ENCODE measurements at regions not wholly inside any gene's neighbourhood (a gene's known extent, or its start where the extent isn't known, plus 50 kb on each side); places are given as distances from the start of the nearest gene placed in this dataset.

DNA sequence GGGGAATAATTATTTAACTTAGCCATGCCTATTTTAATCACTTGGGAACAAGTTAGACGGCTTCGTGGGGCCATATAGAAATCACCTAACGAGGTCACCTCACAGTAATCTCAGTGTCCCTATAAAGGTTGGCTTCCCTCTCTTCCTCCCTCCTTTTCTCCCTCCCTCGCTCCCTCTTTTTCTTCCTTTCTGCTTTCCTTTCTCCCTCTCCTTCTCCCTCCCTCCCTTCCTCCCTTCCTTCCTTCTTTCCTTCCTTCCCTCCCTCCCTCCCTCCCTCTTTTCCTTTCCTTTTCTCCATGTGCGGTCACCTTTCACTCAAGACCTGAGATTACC lies 206.1 kb upstream of the DPH6 start:
- no peak for DNase-seq
- Histone ChIP-seq H3K27me3 (replicated peaks in 2 of 5; ENCODE audit: control insufficient read depth in 4 of 5, insufficient read depth in 5 of 5, low read length in 4 of 5) (peaks cover 0 to 2% (median 0%) of the 10 kb centered on the region in 5 experiments), H3K27ac (ENCODE audit: insufficient read depth in 1 of 2, low read depth in 1 of 2, low read length in 2 of 2, poor library complexity in 1 of 2, severe bottlenecking in 2 of 2) (no peak overlapping the region), H3K36me3 (ENCODE audit: control insufficient read depth in 4 of 4, insufficient read depth in 4 of 4, low read length in 3 of 4) (no peaks in the 10 kb centered on the region), H3K4me1 (ENCODE audit: control extremely low read depth in 1 of 4, control insufficient read depth in 4 of 4, insufficient read depth in 4 of 4, low read length in 3 of 4) (no peaks in the 10 kb centered on the region), H3K4me3 (ENCODE audit: control insufficient read depth in 1 of 7, extremely low read depth in 1 of 7, insufficient read depth in 4 of 7, low read depth in 2 of 7, low read length in 6 of 7) (no peak overlapping the region), H3K9me3 (ENCODE audit: control extremely low read depth in 1 of 5, control insufficient read depth in 4 of 5, insufficient read depth in 2 of 5, low read depth in 1 of 5, low read length in 4 of 5) (no peaks in the 10 kb centered on the region)
- ChIA-PET CTCF (interaction anchor here (1.3 to 1.4 kb wide), 2 partner anchors 13 to 259 kb away, joined by 3 to 5 read pairs; no protein-coding TSS in a partner anchor), POLR2A (interaction anchor here (1.0 kb wide), 1 partner anchor 19 kb away, joined by 3 read pairs; no protein-coding TSS in a partner anchor)
- 92% methylated on average over 4 of the region's 5 CpGs for WGBS (ENCODE audit: insufficient coverage)

DNA sequence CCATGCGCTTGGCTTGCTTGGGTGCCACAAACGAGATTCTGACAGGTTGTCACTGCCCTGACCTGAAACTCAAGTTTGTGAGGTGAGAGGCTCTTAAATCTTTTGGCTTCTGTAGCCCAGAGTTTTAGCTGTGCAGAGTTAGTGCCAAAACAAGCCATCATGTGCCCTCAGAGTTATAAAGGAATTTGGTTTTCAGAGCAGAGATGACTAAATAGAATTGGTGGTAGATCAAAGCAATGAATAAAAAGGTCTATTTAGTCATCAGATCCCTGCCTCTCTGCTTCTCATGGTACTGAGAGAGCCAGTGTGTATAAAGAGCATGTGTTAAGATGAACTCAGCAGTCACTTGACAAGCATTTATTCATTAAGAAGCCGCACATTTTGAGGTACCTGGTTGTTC lies 207.5 kb upstream of the DPH6 start:
- 100% methylated on average over 2 of the region's 3 CpGs for WGBS (ENCODE audit: insufficient coverage)
- H3K4me3 ChIP-seq (ENCODE audit: control insufficient read depth in 1 of 7, extremely low read depth in 1 of 7, insufficient read depth in 4 of 7, low read depth in 2 of 7, low read length in 6 of 7), result no peak overlapping the region
- no peaks in the 10 kb centered on the region for H3K36me3 ChIP-seq (ENCODE audit: control insufficient read depth in 4 of 4, insufficient read depth in 4 of 4, low read length in 3 of 4)
- no peaks in the 10 kb centered on the region for H3K9me3 ChIP-seq (ENCODE audit: control extremely low read depth in 1 of 5, control insufficient read depth in 4 of 5, insufficient read depth in 2 of 5, low read depth in 1 of 5, low read length in 4 of 5)
- CTCF ChIA-PET, result interaction anchor here (0.9 to 1.6 kb wide), 2 partner anchors 13 to 16 kb away, joined by 3 to 4 read pairs; no protein-coding TSS in a partner anchor
- no peaks in the 10 kb centered on the region for H3K4me1 ChIP-seq (ENCODE audit: control extremely low read depth in 1 of 4, control insufficient read depth in 4 of 4, insufficient read depth in 4 of 4, low read length in 3 of 4)
- DNase-seq, result no peak
- H3K27ac ChIP-seq (ENCODE audit: insufficient read depth in 1 of 2, low read depth in 1 of 2, low read length in 2 of 2, poor library complexity in 1 of 2, severe bottlenecking in 2 of 2), result no peak overlapping the region
- POLR2A ChIA-PET, result no interaction called here
- H3K27me3 ChIP-seq (replicated peaks in 2 of 5; ENCODE audit: control insufficient read depth in 4 of 5, insufficient read depth in 5 of 5, low read length in 4 of 5), result peaks cover 0 to 2% (median 0%) of the 10 kb centered on the region in 5 experiments

DNA sequence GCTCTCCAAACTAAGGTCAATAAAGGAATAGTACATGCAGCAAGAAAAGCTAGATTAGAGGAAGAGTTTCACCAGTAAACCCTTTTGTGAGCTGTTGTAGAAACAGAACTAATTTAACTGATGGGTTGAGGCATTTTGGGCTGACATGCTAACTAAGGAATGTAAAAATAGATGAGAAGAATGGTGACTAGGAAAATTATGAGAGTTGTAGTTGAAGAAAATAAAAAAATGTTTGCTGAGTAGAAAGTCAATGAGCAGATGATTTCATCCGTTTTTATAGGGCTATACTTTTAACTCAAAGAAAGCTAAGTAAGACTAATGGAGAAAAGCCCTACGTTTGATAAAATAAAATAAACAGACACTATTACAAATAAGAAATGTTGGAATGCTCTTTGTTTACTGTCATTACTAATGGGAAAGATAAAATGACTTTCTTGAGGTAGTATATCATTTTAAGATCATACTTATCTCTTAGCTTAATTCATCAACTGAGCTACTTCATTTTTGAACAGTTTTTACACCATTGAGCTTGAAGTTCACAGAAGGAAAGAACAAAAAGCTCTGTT lies 209.4 kb upstream of the DPH6 start:
- ChIA-PET CTCF (interaction anchor here (0.8 to 1.1 kb wide), 2 partner anchors 12 to 1354 kb away, joined by 3 read pairs; no protein-coding TSS in a partner anchor), POLR2A (no interaction called here)
- DNase-seq, result no peak
- Histone ChIP-seq H3K36me3 (ENCODE audit: control insufficient read depth in 4 of 4, insufficient read depth in 4 of 4, low read length in 3 of 4) (no peaks in the 10 kb centered on the region), H3K9me3 (ENCODE audit: control extremely low read depth in 1 of 5, control insufficient read depth in 4 of 5, insufficient read depth in 2 of 5, low read depth in 1 of 5, low read length in 4 of 5) (no peaks in the 10 kb centered on the region), H3K4me1 (ENCODE audit: control extremely low read depth in 1 of 4, control insufficient read depth in 4 of 4, insufficient read depth in 4 of 4, low read length in 3 of 4) (no peaks in the 10 kb centered on the region), H3K27me3 (replicated peaks in 2 of 5; ENCODE audit: control insufficient read depth in 4 of 5, insufficient read depth in 5 of 5, low read length in 4 of 5) (peaks cover 0 to 2% (median 0%) of the 10 kb centered on the region in 5 experiments), H3K4me3 (ENCODE audit: control insufficient read depth in 1 of 7, extremely low read depth in 1 of 7, insufficient read depth in 4 of 7, low read depth in 2 of 7, low read length in 6 of 7) (no peak overlapping the region), H3K27ac (ENCODE audit: insufficient read depth in 1 of 2, low read depth in 1 of 2, low read length in 2 of 2, poor library complexity in 1 of 2, severe bottlenecking in 2 of 2) (no peak overlapping the region)
- WGBS (ENCODE audit: insufficient coverage), result no CpG with 5 or more reads among the region's 2 CpGs

DNA sequence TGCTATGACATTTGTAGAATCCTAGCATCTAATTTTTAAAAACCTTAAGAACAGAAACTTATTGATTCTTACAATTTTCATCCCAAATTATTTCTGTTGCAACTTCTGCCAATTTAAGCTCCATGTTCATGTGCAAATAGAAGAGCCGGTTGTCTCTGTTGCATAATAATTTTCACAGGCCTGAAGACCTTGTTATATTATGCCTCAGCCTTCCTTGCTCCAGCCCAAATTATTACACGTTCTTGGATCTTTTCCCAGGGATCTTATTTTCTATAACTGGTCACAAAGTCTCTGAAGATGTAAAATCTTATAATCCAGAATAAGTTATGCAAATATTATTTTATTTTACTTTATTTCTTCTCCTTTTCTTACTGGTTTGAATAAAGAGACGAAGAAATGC lies 210.7 kb upstream of the DPH6 start:
- Histone ChIP-seq H3K27me3 (replicated peaks in 2 of 5; ENCODE audit: control insufficient read depth in 4 of 5, insufficient read depth in 5 of 5, low read length in 4 of 5) (peaks cover 0 to 2% (median 0%) of the 10 kb centered on the region in 5 experiments), H3K4me1 (ENCODE audit: control extremely low read depth in 1 of 4, control insufficient read depth in 4 of 4, insufficient read depth in 4 of 4, low read length in 3 of 4) (no peaks in the 10 kb centered on the region), H3K27ac (ENCODE audit: insufficient read depth in 1 of 2, low read depth in 1 of 2, low read length in 2 of 2, poor library complexity in 1 of 2, severe bottlenecking in 2 of 2) (no peak overlapping the region), H3K36me3 (ENCODE audit: control insufficient read depth in 4 of 4, insufficient read depth in 4 of 4, low read length in 3 of 4) (no peaks in the 10 kb centered on the region), H3K4me3 (ENCODE audit: control insufficient read depth in 1 of 7, extremely low read depth in 1 of 7, insufficient read depth in 4 of 7, low read depth in 2 of 7, low read length in 6 of 7) (no peak overlapping the region), H3K9me3 (ENCODE audit: control extremely low read depth in 1 of 5, control insufficient read depth in 4 of 5, insufficient read depth in 2 of 5, low read depth in 1 of 5, low read length in 4 of 5) (no peaks in the 10 kb centered on the region)
- ChIA-PET CTCF (no interaction called here), POLR2A (no interaction called here)
- 92% methylated on average over 1 of the region's 3 CpGs for WGBS (ENCODE audit: insufficient coverage)
- DNase-seq, result no peak

DNA sequence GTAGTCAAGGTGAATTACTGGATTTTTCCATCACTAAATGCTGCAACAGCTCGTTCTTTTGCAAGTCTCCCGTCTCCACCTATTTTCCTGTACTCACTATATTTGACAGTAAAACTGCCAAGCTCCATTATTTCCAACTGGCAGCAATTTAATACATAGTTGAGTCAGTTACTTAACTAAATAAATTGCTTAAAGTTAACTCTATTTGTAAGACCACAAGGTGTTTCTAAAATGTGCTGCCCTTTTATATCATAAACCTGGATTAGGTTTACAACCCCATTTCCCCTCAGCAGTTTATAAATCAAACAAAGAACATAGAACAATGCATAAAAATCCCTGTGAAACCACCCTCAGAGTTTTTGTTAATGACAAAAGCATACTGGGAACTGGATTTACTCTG lies 211.4 kb upstream of the DPH6 start:
- WGBS (ENCODE audit: insufficient coverage), result no CpG with 5 or more reads among the region's 2 CpGs
- peaks cover 0 to 2% (median 0%) of the 10 kb centered on the region in 5 experiments for H3K27me3 ChIP-seq (replicated peaks in 2 of 5; ENCODE audit: control insufficient read depth in 4 of 5, insufficient read depth in 5 of 5, low read length in 4 of 5)
- no peak overlapping the region for H3K4me3 ChIP-seq (ENCODE audit: control insufficient read depth in 1 of 7, extremely low read depth in 1 of 7, insufficient read depth in 4 of 7, low read depth in 2 of 7, low read length in 6 of 7)
- no peak for DNase-seq
- ChIA-PET CTCF (no interaction called here), POLR2A (no interaction called here)
- H3K9me3 ChIP-seq (ENCODE audit: control extremely low read depth in 1 of 5, control insufficient read depth in 4 of 5, insufficient read depth in 2 of 5, low read depth in 1 of 5, low read length in 4 of 5), result no peaks in the 10 kb centered on the region
- no peaks in the 10 kb centered on the region for H3K36me3 ChIP-seq (ENCODE audit: control insufficient read depth in 4 of 4, insufficient read depth in 4 of 4, low read length in 3 of 4)
- H3K4me1 ChIP-seq (ENCODE audit: control extremely low read depth in 1 of 4, control insufficient read depth in 4 of 4, insufficient read depth in 4 of 4, low read length in 3 of 4), result no peaks in the 10 kb centered on the region
- no peak overlapping the region for H3K27ac ChIP-seq (ENCODE audit: insufficient read depth in 1 of 2, low read depth in 1 of 2, low read length in 2 of 2, poor library complexity in 1 of 2, severe bottlenecking in 2 of 2)

DNA sequence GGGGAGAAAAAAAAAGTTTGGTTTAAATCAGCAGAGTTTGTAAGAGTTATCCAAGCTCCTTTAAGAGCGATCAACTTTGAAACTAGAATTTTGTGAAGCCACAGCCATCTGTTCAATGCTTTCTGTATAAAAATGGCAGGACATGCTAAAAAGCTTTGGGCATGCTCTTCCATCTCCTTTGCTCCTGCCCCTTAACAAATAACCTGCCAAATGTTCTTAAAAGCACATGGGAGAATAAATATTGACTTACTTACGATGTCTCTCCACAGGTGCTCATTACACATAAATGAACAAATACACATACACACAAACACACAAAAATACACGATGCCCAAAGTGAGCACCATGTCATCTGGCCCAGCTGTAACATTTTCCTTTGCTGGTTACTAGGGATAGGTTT lies 211.8 kb upstream of the DPH6 start:
- peaks cover 0 to 2% (median 0%) of the 10 kb centered on the region in 5 experiments for H3K27me3 ChIP-seq (replicated peaks in 2 of 5; ENCODE audit: control insufficient read depth in 4 of 5, insufficient read depth in 5 of 5, low read length in 4 of 5)
- ChIA-PET POLR2A (interaction anchor here (0.5 kb wide), 1 partner anchor 417 kb away, joined by 6 read pairs; no protein-coding TSS in a partner anchor), CTCF (no interaction called here)
- H3K27ac ChIP-seq (ENCODE audit: insufficient read depth in 1 of 2, low read depth in 1 of 2, low read length in 2 of 2, poor library complexity in 1 of 2, severe bottlenecking in 2 of 2), result no peak overlapping the region
- no peaks in the 10 kb centered on the region for H3K36me3 ChIP-seq (ENCODE audit: control insufficient read depth in 4 of 4, insufficient read depth in 4 of 4, low read length in 3 of 4)
- DNase-seq, result no peak
- H3K4me1 ChIP-seq (ENCODE audit: control extremely low read depth in 1 of 4, control insufficient read depth in 4 of 4, insufficient read depth in 4 of 4, low read length in 3 of 4), result no peaks in the 10 kb centered on the region
- no peak overlapping the region for H3K4me3 ChIP-seq (ENCODE audit: control insufficient read depth in 1 of 7, extremely low read depth in 1 of 7, insufficient read depth in 4 of 7, low read depth in 2 of 7, low read length in 6 of 7)
- 100% methylated on average over 3 of the region's 3 CpGs for WGBS (ENCODE audit: insufficient coverage)
- H3K9me3 ChIP-seq (ENCODE audit: control extremely low read depth in 1 of 5, control insufficient read depth in 4 of 5, insufficient read depth in 2 of 5, low read depth in 1 of 5, low read length in 4 of 5), result no peaks in the 10 kb centered on the region

DNA sequence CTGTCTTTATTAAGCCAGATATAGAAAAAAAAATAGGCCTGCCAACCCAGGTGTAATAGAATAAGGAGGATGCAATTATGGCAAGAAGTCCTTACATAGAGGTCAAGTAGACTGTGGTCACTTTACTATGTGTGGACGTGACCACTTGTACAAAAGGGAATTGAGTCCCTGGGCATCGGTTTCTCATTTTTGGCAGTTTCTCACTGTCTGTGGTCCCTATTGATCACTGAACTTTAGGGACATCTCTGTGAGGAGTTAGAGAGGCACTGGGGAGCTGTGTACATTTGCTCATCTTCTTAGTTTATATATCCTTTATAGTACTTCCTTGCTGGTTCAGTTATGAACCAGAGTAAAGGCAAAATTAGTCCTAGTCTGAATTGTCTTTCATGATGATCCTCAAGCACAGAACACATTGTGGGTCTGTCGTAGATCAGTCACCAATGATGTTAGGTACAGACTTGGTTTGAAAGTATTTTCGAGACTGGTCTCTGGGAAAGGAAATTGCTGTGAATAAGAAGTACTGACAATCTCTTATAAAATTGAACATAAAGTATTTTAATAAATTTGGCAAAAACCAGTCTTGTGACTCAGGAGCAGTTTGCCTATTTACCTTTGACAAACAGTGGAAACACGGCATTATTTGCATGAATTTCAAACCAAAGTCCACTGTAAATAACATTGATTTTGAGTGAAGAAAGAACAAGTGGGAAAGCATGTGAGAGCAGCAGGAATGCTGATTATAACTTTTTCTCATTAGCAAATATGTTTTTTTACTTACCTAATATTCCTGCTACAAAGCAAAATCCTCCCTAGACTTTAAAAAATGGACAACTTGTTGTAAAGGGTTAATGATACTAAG lies 218.9 kb upstream of the DPH6 start:
- CTCF ChIA-PET, result no interaction called here

More for the DNA sequence above, 218.9 kb upstream of the DPH6 start:
- Histone ChIP-seq H3K36me3 (ENCODE audit: control insufficient read depth in 4 of 4, insufficient read depth in 4 of 4, low read length in 3 of 4) (no peaks in the 10 kb centered on the region), H3K9me3 (ENCODE audit: control extremely low read depth in 1 of 5, control insufficient read depth in 4 of 5, insufficient read depth in 2 of 5, low read depth in 1 of 5, low read length in 4 of 5) (no peaks in the 10 kb centered on the region), H3K4me3 (ENCODE audit: control insufficient read depth in 1 of 7, extremely low read depth in 1 of 7, insufficient read depth in 4 of 7, low read depth in 2 of 7, low read length in 6 of 7) (no peak overlapping the region), H3K27me3 (replicated peaks in 2 of 5; ENCODE audit: control insufficient read depth in 4 of 5, insufficient read depth in 5 of 5, low read length in 4 of 5) (peaks cover 0 to 2% (median 0%) of the 10 kb centered on the region in 5 experiments), H3K27ac (ENCODE audit: insufficient read depth in 1 of 2, low read depth in 1 of 2, low read length in 2 of 2, poor library complexity in 1 of 2, severe bottlenecking in 2 of 2) (no peak overlapping the region), H3K4me1 (ENCODE audit: control extremely low read depth in 1 of 4, control insufficient read depth in 4 of 4, insufficient read depth in 4 of 4, low read length in 3 of 4) (no peaks in the 10 kb centered on the region)
- DNase-seq, result no peak
- POLR2A ChIA-PET, result no interaction called here
- no CpG with 5 or more reads among the region's 5 CpGs for WGBS (ENCODE audit: insufficient coverage)

All from common myeloid progenitor, CD34-positive (primary cell).